Activated CD8-positive, alpha-beta memory T cell treated with anti-CD3 and anti-CD28 coated beads, Interleukin-2, amount 50 U/mL, for 24 hours (primary cell): ENCODE measurements at regions not wholly inside any gene's neighbourhood (a gene's known extent, or its start where the extent isn't known, plus 50 kb on each side); places are given as distances from the start of the nearest gene placed in this dataset.
"Not testable (repeated sequence)": the region's sequence is repeated elsewhere in the genome, so short reads cannot be mapped to it uniquely, and the experiment has no call there.

Experiments
- DNase-seq: peaks from one replicate; pipeline ENCODE4 v3.0.0-alpha.2; 2020; ENCODE audit errors: extremely low read depth

DNA sequence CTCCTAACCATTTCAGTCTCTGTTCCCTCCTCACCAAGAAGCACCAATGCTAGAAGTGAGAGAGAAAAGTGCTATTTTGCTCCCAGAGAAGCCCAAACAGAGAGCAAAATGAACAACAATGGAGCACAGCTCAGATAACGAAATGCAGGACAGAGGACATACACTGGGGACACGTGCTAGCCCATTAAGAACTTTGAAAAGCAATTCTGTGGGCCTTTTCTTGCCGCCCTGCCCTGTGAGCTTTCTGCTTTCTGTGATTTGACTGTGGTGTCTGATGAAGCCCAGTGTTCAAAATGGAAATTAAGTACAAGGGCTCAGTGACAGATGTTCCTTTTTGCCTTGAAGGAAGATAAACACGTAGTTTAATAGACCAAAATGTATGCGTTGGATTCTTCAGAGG lies 130.8 kb downstream of the S1PR1 start:
- DNase-seq: no peak

DNA sequence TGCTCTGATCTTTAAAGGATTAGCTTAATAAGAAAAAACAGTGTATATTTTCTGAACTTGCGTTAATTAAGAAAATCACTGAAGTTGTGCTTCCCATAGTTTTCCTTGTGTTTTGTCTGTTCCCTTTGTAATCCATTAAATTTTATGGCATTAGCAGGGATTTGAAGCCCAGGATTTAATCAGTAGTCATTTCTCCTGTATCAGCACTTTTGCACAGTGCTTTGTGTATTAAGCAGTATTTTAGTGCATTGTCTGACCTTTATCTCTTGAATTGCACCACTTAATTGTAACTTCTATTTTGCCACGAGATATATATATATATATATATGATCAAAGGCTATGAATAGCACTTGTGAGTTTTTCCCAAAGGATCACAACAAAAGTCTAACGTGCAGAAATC lies 133.7 kb downstream of the S1PR1 start:
- no peak for DNase-seq

DNA sequence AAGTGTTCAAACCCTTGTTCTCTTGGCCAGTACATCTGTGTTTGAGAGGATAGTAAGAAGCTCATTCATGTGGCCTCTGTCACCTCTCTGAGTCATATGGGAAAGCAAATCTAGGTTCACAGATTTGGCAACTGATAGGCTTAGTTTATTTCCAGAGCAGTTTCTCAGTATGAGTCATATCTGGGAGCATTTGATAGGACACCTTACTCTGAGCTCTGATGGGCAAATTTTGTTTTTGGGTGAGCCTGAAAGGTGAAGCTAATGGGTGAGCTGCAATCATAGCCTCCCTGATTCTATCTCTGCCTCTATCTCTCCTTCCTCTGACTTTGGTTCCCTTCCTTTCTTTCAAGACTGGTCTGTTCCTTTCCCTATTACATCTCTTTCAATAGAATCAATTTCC lies 134.4 kb downstream of the S1PR1 start:
- DNase-seq: no peak

DNA sequence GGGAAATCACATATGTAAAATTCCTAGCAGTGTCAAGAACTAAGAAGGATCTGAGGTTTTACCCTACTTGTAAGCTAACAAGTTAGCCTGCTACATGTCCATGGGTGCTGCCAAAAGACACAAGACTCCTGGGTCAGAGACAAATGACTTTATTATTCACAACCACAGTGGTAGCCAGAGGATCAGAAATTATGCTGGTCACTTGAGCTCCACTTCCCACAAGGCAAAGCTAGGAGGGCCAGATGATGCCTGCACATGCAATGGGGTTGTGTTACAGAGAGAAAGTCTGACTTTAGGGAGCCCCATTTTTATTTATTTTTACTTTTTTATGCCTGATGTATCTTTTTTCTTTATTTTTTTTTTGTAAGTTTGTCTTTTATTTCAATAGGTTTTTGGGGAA lies 136.8 kb downstream of the S1PR1 start:
- no peak for DNase-seq

DNA sequence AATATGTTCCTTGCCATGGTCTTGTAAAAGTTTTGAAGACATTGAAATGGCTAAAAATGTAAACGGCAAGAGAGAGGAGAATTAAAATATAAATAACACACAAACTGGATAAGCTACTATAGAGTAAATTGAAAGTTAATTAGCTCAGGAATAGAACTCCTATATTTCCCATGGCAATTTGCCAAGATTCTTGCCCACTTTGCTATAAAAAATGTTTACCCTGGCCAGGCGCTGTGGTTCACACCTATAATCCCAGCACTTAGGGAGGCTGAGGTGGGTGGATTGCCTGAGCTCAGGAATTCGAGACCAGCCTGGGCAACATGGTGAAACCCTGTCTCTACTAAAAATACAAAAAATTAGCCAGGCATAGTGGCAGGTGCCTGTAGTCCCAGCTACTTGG lies 138.6 kb downstream of the S1PR1 start:
- not testable (repeated sequence) for DNase-seq

DNA sequence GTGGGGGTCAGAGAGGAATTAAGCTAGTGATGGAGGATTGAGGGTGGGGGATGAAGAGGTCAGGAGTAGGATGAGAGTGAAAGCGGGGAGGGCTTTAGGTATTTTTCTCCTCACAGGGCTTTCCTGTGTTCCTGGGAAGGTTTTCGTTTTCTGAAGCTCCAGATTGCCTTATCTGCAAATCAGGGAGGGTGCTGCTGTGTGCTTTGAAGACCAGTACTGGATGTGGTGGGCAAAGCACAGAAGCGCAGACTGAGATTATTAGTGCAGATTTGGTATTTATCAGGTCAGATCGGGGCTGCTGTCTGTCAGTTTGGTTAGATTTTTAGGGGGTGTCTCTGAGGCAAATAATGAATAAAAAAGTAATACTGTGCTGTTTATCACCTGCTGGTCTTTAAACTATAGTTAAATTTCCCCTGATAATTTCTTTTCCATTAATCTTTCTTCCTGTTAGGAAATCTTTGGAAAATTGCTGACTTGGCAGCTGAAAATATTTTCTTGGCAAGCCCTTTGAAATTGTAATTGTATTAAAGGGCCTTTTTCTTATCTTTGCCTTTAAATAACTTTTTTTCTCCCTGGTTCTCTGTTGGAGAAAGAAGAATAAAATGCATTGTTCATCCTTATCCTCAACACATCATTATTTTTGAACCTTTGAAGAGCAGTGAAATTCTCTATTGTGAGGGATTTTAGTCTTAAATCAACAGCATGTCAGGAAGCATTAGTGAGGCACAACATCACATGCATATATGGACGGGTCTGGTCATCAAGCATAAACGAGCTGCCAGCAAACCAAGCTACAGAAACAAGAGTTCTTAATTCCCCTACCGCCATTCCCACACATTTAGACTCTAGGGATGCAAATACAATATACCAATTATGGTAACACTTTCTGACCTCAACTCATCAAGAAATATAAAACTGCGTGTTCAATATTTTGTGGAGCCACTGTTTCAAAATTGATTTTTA lies 139.6 kb downstream of the S1PR1 start:
- DNase-seq: no peak

DNA sequence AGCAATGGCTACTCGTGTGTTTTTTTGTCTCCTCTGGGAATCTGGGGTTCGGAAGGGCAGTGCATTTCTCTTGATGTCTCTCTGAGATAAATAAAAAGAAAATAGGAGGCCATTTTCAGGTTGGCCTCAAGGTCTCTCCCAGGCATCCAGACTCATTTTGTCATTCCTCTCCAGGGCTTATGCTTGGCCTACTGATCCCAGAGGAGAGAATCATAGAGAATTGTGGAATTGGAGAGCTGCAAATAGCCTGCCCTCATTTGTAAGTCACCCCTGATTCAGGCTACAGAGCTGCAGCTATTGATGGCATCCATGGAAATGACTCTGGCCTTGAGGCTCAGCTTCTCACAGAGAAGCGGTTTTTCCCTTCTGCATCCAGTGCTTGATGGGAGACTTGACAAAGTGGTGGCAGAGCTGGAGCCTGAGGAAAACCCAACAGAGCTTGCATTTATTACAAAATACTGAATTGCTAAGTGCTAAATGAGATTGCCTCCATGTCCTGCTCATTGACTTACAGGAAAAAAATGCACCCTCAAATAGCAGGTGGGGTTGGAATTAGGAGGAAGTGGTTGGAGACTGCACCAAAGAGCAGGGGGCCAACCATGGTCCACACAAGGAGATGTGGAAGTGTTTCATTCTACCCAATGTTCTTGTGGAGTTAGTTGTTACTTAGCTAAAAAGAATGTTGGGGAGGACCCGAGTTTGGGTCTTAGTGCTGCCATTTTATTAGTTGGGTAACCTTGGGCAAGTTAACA lies 140.4 kb downstream of the S1PR1 start:
- DNase-seq: no peak

DNA sequence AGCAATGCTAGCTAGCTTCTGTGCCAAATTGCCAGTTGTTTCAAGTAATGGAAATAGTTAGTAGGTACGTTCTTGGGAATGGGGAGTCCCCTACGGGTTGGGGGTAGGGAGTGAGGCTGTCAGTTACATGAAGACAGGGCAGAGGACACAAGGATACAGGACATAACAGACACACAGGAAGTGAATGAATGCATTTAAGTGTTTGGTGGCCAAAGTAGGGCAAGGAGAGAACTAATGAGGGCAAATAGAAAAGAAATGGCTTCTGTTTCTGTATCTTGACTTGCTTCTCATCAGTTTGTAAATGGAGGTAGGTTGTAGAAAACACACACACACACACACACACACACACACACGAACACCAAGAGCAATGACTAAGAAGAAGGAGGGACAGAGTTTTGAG lies 142.2 kb downstream of the S1PR1 start:
- DNase-seq: no peak

DNA sequence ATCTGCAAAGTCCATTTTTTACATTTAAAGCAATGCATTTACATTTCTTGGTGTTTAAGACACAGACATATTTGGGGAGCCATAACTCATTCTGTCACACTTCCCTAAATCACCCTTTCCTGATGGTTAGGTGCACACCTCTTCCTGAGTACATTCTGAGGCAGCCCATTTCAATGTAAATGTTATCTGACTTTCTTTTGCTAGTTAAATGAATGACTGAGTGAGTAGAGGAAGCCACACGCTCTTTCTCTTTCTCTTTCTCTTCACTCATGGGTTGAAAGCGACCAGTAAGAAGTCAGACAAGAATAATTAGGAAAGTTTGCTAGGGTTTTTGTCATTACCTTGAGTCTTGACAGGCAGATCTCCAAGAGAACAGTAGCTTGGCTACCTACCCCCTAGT lies 143.1 kb downstream of the S1PR1 start:
- no peak for DNase-seq

DNA sequence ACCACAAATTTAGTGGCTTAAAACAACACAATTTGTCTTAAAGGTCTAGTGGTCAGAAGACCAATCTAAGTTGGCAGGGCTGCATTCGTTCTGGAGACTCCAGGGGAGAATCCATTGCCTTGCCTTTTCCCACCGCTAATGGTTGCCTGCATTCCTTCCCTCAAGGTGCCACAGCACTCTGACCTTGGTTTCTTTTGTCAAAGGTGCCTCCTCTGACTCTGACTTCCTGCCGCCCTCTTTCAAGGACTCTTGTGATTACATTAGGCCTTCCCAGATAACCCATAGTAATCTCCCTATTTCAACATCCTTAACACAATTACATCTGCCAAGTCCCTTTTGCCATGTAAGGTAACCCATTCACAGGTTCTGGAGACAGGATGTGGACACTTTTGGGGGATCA lies 145.3 kb downstream of the S1PR1 start:
- no peak for DNase-seq

DNA sequence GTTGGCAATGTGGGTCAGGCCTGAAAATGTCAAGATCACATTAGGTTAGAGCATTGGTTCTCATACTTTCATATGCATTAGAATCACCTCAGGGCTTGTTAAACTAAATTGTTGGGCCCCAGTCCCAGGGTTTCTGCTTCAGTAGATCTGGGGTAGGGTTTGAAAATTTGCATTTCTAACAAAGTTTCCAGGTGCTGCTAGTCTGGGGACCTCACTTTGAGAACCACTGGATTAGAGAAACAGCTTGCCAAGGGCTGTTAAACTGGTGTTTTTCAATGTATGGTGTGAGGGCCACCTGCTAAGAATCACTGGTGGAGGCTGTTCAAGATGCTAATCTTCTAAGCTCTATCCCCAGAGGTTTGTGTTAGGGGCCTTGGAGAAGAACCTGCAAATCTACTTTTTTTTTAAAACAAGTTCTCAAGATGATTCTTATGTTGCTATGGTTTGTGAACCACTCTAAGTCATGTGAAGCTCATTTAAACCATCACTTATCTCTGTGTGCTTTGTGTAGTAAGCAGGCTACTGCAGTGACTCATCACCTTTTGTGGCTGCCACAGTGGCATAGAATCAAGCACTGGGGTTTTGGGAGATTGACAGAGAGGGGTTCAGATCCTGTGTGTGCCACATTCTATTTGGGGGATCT lies 152.2 kb downstream of the S1PR1 start:
- DNase-seq: no peak

DNA sequence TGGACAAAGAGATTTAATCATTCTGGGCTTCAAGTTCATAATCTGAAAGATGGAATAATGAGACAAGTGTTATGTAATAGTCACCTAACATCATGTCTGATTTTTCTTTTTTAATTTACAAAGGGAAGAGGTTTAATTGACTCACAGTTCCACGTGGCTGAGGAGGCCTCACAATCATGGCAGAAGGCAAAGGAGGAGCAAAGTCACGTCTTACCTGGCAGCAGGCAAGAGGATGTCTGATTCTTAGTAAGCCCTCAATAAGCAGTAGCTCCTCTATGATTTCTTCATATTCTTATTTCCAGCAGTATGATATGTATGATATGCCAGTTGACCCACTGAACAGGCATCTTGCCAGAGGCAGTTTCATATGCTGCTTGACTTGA lies 152.7 kb downstream of the S1PR1 start:
- no peak for DNase-seq

DNA sequence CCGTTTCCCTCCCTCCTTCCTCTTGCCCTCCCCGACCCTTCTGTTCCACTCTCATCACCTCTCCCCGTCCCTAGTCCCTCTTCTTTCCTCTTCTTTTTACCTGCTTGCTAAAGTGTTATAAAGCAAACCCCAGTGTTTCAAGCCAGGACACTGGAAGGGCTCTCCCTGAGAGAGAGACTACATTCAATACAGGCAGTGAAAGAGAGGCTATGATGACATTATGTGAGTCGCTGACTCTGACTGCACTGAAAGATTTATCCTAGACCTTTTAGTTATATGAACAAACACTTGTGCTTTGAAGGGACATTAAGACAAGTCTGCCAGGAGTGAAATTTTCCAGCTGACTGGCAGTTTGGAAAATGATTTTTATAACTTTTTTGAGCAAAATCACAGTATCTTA lies 155.7 kb downstream of the S1PR1 start:
- DNase-seq: no peak

DNA sequence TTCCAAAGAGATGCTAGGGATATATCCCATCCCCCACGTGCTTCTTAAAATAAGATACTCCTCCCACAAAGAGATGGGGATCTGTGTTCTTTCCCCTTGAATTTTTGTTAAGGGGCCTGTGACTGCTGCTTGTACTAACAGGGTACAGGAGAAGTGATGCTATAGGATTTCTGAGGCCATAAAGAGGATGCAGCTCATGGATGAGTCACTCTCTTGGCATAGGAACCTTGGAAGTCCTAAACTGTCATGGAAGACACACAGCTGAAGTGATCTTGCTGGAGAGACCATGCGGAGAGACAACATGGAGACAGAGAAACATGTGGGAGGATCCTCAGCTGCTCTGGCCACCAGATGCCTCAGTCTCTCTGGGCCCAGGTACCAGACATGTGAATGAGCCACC lies 157.2 kb downstream of the S1PR1 start:
- DNase-seq: no peak

DNA sequence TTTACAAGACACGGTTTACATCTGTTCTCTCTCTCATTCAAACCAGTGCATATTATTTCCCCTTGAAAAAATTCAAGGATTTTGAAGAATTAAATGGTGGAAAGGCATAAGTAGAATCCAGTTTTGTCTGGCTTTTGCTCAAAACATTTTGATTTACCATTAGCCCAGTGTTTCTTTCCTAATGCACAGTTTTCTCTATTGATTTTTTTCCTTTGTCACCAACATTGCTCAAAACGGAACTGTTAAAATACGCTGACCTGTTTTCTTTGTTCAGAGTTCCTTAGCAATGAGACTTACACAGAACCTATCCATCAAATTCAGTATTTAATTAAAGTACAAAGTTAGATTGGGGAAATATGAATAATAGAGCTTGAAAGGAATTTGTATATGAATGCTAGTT lies 162.4 kb downstream of the S1PR1 start:
- no peak for DNase-seq

DNA sequence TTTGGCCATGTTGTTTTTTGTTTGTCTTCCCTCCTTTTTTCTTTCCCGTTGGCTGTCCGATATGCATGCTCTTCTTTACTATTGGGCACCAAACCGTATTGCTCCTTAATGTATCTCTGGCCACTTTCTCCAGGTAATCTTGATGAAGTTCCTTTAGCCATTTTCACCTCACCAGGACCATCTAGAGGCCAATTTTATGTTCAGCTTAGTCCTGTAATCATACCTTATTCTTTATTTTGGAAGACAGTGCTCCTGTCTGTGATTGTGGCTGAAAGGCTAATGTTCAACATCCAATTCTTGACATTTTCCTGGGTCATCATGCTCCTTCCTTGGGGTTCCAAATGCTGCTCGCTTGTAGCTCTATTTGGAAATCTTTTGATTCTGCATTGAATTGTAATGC lies 169.5 kb downstream of the S1PR1 start:
- DNase-seq: no peak

DNA sequence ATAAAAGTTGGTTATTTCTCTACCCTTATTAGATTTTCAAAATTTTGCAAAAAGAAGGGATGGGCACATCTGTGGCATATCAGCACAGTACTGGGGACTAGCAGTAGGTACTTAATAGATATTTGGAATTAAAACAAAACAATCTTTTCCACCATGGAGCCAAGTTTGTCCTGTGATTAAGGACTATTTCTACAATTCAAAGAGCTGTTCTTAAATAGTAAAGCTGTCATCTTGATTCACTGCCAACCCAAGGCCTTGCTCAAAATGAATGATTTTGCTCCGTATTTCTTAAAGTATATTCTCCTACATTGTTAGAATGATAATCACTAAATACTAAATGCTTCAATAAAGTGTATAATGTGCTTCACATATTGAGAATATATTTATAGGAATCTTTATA lies 169.9 kb downstream of the S1PR1 start:
- DNase-seq: no peak

DNA sequence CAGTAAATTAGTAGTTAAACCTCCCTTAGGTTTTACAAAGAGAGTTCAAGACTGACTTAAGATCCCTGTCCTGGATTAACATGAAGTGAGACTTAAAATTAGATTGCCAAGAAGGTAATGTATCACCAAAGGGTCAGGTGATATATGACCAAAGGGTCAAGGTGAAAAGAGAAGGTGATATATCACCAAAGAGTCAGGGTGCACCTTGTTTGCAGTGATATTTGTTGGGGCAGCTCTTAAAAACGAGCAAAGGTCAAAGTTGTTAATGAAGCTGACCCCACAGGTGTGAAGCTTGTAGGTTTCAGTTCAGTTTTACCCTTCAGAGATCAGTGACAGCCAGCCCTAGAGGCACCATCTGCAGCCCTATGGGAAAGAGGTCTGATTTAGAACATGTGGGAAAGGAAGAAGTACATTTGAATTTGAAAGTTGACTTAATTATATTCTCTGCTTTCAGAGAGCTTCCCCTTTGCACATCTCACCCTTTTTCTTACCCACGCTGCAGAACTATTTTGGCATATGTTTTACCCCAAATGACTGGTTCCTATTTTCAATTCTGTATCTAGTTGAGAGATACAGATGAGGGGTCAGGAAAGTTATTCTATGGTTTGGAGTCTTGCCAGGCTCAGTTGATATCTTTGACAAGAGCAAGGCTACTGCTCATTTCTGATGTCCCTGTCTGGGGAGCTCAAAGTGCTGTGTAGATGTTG lies 170.8 kb downstream of the S1PR1 start:
- DNase-seq: no peak

DNA sequence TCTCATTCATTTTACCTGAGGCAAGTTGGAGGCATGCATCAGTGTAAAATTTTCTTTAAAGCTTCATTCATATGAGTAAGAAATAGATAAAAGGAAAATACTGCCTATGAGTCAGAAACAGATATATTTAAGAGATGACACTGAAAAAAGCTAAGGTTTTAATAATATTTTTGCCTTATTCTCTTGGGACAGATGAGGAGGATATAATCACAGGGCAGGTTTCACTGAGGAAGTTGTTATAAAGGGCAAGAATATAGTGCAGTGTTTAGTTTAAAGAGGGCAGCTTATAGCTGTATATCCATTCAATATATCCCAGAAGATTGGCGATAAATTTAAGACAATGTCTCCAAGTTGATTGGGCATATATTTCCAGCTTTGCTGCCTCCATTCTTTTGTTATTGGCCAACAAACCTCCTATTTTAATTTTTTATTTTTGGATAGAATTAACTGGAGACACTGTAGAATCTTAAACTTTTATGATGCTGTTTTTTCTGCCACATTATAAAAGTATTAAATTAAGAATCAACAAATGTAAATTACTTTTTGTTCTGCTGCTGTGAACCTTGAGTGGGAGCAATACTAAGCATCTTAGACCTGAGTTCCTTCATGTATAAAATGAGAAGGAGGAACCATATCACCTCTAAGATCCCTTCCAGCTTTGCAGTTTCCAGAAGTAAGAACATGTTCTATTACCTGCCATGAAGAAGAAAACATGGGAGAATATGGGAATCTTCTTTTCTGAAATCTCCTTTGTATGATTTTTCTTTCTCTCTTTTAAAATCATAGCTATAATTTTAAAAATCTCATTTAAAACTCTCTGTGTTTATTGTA lies 171.6 kb downstream of the S1PR1 start:
- no peak for DNase-seq

DNA sequence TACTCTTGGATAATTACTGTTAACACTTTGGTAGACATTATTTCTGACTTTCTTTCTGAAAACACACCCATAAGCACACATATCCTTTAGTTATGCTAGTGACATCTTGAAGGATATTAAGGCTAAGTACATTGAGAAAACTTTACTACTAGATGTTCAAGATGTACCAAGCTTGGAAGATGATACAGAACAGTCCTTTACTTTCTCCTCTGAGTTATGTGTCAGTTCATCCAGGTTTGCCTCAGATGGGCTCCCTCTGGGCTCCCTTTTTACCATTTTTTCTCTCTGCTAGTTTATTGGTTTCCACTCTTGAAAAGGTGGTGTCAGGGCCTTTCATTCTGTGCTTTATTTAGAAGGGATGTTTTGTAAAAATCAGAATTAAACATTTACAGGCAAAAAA lies 172.3 kb downstream of the S1PR1 start:
- DNase-seq: no peak
